Activated CD8-positive, alpha-beta T cell treated with anti-CD3 and anti-CD28 coated beads for 36 hours (primary cell): ENCODE measurements at regions not wholly inside any gene's neighbourhood (a gene's known extent, or its start where the extent isn't known, plus 50 kb on each side); places are given as distances from the start of the nearest gene placed in this dataset.

ENCODE experiments used
- ATAC-seq: fragments of 200-7000 bp; cut with Tn5 transposase; one replicate; pipeline ENCODE4 v1.10.0; 2021; ENCODE audit warnings: mild to moderate bottlenecking, moderate library complexity
- CTCF ChIA-PET: fragments of 350-600 bp; sonication (Branson Sonifier 250); formaldehyde crosslinking; loops from one replicate; lab custom pipeline; 2021; ENCODE audit warnings: antibody characterized with exemption; lab: Charles Lee
- POLR2A ChIA-PET: fragments of 350-600 bp; sonication (Branson Sonifier 250); formaldehyde crosslinking; loops from one replicate; lab custom pipeline; 2021; ENCODE audit warnings: antibody characterized with exemption; lab: Charles Lee
- DNase-seq: peaks from one replicate; pipeline ENCODE4 v3.0.0-alpha.2; 2020
- H3K27ac Mint-ChIP-seq: one replicate; pipeline ENCODE4 v1.8.0; 2021; ENCODE audit warnings: mild to moderate bottlenecking, mixed read lengths
- H3K27me3 Mint-ChIP-seq: one replicate; pipeline ENCODE4 v1.8.0; 2021; ENCODE audit warnings: mixed read lengths
- H3K36me3 Mint-ChIP-seq: one replicate; pipeline ENCODE4 v1.8.0; 2021; ENCODE audit warnings: low read depth, mixed read lengths
- H3K4me1 Mint-ChIP-seq: one replicate; pipeline ENCODE4 v1.8.0; 2021; ENCODE audit warnings: low read depth, mixed read lengths
- H3K4me3 Mint-ChIP-seq: one replicate; pipeline ENCODE4 v1.8.0; 2021; ENCODE audit warnings: mild to moderate bottlenecking, moderate library complexity, mixed read lengths
- H3K9me3 Mint-ChIP-seq: one replicate; pipeline ENCODE4 v1.8.0; 2021; ENCODE audit warnings: mixed read lengths
- CTCF ChIP-seq: fragments of 200-600 bp; IDR thresholded peaks from one replicate; pipeline ENCODE4 v1.8.0; 2022; ENCODE audit warnings: antibody characterized with exemption, mild to moderate bottlenecking
- intact Hi-C: fragments of 100-400 bp; cut with micrococcal nuclease; formaldehyde crosslinking; loops from one replicate; pipeline ENCODE4 v1.10.0; 2022

DNA sequence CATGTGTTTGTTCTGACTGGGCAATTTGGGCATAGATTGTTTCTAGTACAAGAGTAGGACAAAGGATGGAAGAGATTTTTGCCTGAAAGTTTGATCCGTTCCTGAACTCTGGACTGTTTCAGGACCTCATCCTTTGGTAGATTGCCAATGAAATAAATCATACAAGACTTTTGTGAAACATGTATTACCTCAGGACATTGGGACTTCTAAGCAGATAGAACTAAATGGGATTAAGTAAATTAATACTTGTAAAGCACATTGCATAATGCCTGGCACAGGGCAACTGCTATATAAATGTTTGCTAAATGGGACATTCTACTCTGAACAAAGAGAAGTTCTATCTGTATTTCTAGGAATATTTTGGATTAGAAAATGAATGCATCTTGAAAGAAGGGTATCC is 164.8 kb upstream of the RPS6KA3 start:
- TF ChIP-seq CTCF, result no peak
- no peak overlapping the region for H3K27ac Mint-ChIP-seq
- H3K36me3 Mint-ChIP-seq, result no peaks in the 10 kb centered on the region
- DNase-seq (no peak), ATAC-seq (no peak)
- no peak overlapping the region for H3K4me3 Mint-ChIP-seq
- intact Hi-C loops, result no loop called here
- H3K27me3 Mint-ChIP-seq, result no peaks in the 10 kb centered on the region
- ChIA-PET POLR2A (no interaction called here), CTCF (no interaction called here)
- peaks cover 24% of the 10 kb centered on the region for H3K4me1 Mint-ChIP-seq
- no peaks in the 10 kb centered on the region for H3K9me3 Mint-ChIP-seq

- Mint-ChIP-seq H3K9me3 (peaks cover 1% of the 10 kb centered on the region), H3K36me3 (no peaks in the 10 kb centered on the region), H3K4me1 (peaks cover 3% of the 10 kb centered on the region), H3K27ac (no peak overlapping the region), H3K4me3 (no peak overlapping the region), H3K27me3 (no peaks in the 10 kb centered on the region)
- ATAC-seq (no peak), DNase-seq (no peak)
- TF ChIP-seq CTCF, result no peak
- ChIA-PET POLR2A (interaction anchor here (1.0 kb wide), 1 partner anchor 9 kb away, joined by 3 read pairs; no protein-coding TSS in a partner anchor), CTCF (no interaction called here)
- intact Hi-C loops, result no loop called here
These were observed 160.6 kb upstream of the RPS6KA3 start for GRCh38 chrX:20427173-20427770.

DNA sequence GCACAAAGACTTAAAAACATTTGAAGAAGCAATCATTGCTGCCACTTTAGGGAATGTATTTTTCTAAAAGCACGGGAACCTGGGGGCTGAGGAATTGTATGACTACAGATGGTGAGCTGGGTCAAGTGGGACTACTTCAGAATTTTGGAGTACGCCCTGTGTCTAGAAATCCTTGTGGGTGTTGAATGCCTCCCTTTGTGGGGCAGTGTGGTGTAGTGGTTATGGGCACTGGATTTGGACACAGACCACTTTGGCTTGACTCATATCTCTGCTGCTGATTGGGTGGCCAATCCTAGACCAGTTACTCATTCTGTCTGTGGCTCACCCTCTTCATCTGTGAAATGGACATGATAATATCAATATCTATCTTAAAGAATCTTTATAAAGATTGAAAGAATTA is 155.0 kb upstream of the RPS6KA3 start:
- intact Hi-C loops, result no loop called here
- H3K9me3 Mint-ChIP-seq, result peaks cover 1% of the 10 kb centered on the region
- no peaks in the 10 kb centered on the region for H3K27me3 Mint-ChIP-seq
- no peak for TF ChIP-seq CTCF
- H3K27ac Mint-ChIP-seq, result no peak overlapping the region
- ATAC-seq, result no peak
- peaks cover 30% of the 10 kb centered on the region for H3K4me1 Mint-ChIP-seq
- DNase-seq, result no peak
- no peaks in the 10 kb centered on the region for H3K36me3 Mint-ChIP-seq
- CTCF ChIA-PET, result no interaction called here
- POLR2A ChIA-PET, result no interaction called here
- H3K4me3 Mint-ChIP-seq, result no peak overlapping the region

GRCh38 chrX:20421275-20421674 is 154.6 kb upstream of the RPS6KA3 start:
- H3K9me3 Mint-ChIP-seq, result peaks cover 1% of the 10 kb centered on the region
- CTCF ChIA-PET, result no interaction called here

DNA sequence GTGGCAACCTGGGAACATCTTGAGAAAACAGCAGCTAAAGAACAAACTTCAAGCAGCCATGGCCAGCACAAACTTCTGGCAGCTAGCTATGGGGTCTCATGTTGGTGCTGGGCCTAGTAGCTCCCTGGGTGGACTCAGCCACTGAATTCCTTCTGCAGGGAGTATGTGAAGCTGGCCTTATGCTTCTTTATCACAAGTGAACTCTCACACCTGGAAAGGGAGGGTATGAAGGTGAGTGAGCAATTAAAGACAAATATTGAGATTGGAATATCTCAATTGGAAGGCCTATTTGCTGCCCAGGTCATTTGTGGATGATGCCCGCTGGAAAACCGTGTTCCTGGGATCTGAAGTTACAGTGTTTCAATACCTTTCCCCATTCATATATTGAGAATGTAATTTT is 153.3 kb upstream of the RPS6KA3 start:
- POLR2A ChIA-PET, result no interaction called here
- peaks cover 1% of the 10 kb centered on the region for H3K9me3 Mint-ChIP-seq
- H3K4me1 Mint-ChIP-seq, result peaks cover 30% of the 10 kb centered on the region
- intact Hi-C loops, result no loop called here
- ATAC-seq, result no peak
- no peak for DNase-seq
- no peak overlapping the region for H3K27ac Mint-ChIP-seq
- no peak overlapping the region for H3K4me3 Mint-ChIP-seq
- TF ChIP-seq CTCF, result no peak
- H3K36me3 Mint-ChIP-seq, result no peaks in the 10 kb centered on the region
- CTCF ChIA-PET, result no interaction called here
- no peaks in the 10 kb centered on the region for H3K27me3 Mint-ChIP-seq

More at GRCh38 chrX:20421275-20421674, 154.6 kb upstream of the RPS6KA3 start:
- no peaks in the 10 kb centered on the region for H3K36me3 Mint-ChIP-seq
- H3K4me1 Mint-ChIP-seq, result peaks cover 30% of the 10 kb centered on the region
- H3K27me3 Mint-ChIP-seq, result no peaks in the 10 kb centered on the region
- H3K4me3 Mint-ChIP-seq, result no peak overlapping the region
- intact Hi-C loops, result no loop called here
- POLR2A ChIA-PET, result no interaction called here
- no peak for TF ChIP-seq CTCF
- DNase-seq (no peak), ATAC-seq (no peak)
- H3K27ac Mint-ChIP-seq, result no peak overlapping the region
